HepG2 (cell line): ENCODE measurements at regions not wholly inside any gene's neighbourhood (a gene's known extent, or its start where the extent isn't known, plus 50 kb on each side); places are given as distances from the start of the nearest gene placed in this dataset.

Experiments
- ATAC-seq: fragments of 200-7000 bp; cut with Tn5 transposase; 3 replicates; pipeline ENCODE4 v1.9.1; 2020; ENCODE audit warnings: mild to moderate bottlenecking, moderate library complexity
- BruUV-seq: library from RNA; stranded (reverse); fragments of 400-500 nt; replicated peaks from 2 replicates; lab custom pipeline; 2021; lab: Mats Ljungman, UMichigan
- CTCF ChIA-PET: fragments of 300-600 bp; formaldehyde crosslinking; extraction: SDS; loops from one replicate; lab custom pipeline; 2021; ENCODE audit warnings: low total read pairs, inconsistent platforms, low intra/inter-chr PET ratio; lab: Yijun Ruan, JAX
- POLR2A ChIA-PET: fragments of 350-600 bp; sonication (Branson Sonifier 250); formaldehyde crosslinking; loops from one replicate; lab custom pipeline; 2020; ENCODE audit warnings: antibody characterized with exemption, inconsistent platforms; lab: Yijun Ruan, JAX
- DNase-seq: peaks from one replicate; pipeline ENCODE4 v3.0.0-alpha.2; 2015; ENCODE audit warnings: low spot score
- FAIRE-seq: peaks from 3 replicates; lab custom pipeline; 2011; peaks lifted over from hg19 to GRCh38; lab: Jason Lieb, UNC
- H2AFZ ChIP-seq: one replicate; pipeline ENCODE4 v1.6.1; 2011; ENCODE audit warnings: low read length, inconsistent platforms
- H3K27ac ChIP-seq: fragments of 300-600 bp; 3 replicates; pipeline ENCODE4 v1.8.0; 2011; ENCODE audit warnings: mixed run types, mild to moderate bottlenecking, mixed read lengths, low read length, inconsistent platforms; ENCODE audit not compliant: insufficient read depth; ENCODE audit errors: extremely low read length
- H3K27me3 ChIP-seq, 2 experiments: fragments of 200-600 bp in 1 of 2; 2 replicates in 1 of 2; 3 replicates in 1 of 2; pipeline versions ENCODE4 v1.6.0 to v1.8.0; 2011; ENCODE audit warnings: low read length in 2 of 2, mild to moderate bottlenecking in 2 of 2, moderate library complexity in 2 of 2, inconsistent platforms in 1 of 2; ENCODE audit not compliant: insufficient read depth in 2 of 2, control insufficient read depth in 1 of 2
- H3K36me3 ChIP-seq, 2 experiments: fragments of 200-600 bp in 1 of 2; replicated peaks in 1 of 2; 2 replicates in 1 of 2; 3 replicates in 1 of 2; pipeline versions ENCODE4 v1.5.1 to v1.8.0; 2011; ENCODE audit warnings: low read length in 2 of 2, inconsistent platforms in 1 of 2; ENCODE audit not compliant: insufficient read depth in 2 of 2, control insufficient read depth in 1 of 2
- H3K4me1 ChIP-seq: 2 replicates; pipeline ENCODE4 v1.5.1; 2012; ENCODE audit warnings: low read length, inconsistent platforms; ENCODE audit not compliant: insufficient read depth
- H3K4me2 ChIP-seq: 2 replicates; pipeline ENCODE4 v1.6.0; 2011; ENCODE audit warnings: low read depth, low read length, inconsistent platforms
- H3K4me3 ChIP-seq, 3 experiments: fragments of 200-600 bp in 1 of 3; sonication (generic), shearing (Covaris generic) in 1 of 3; replicated peaks in 1 of 3; 2 replicates each; pipeline ENCODE4 v1.5.1; 2011 to 2016; ENCODE audit warnings: low read length in 3 of 3, inconsistent platforms in 2 of 3, low read depth in 2 of 3, mild to moderate bottlenecking in 2 of 3, control low read depth in 1 of 3, mixed read lengths in 1 of 3; ENCODE audit not compliant: insufficient read depth in 1 of 3
- H3K79me2 ChIP-seq: one replicate; pipeline ENCODE4 v1.6.1; 2011; ENCODE audit warnings: low read length, inconsistent platforms; ENCODE audit not compliant: insufficient read depth
- H3K9ac ChIP-seq: 2 replicates; pipeline ENCODE4 v1.6.0; 2011; ENCODE audit warnings: mild to moderate bottlenecking, low read depth, low read length, inconsistent platforms; ENCODE audit not compliant: insufficient read depth
- H3K9me3 ChIP-seq: 2 replicates; pipeline ENCODE4 v1.5.1; 2012; ENCODE audit warnings: mild to moderate bottlenecking, low read length
- H4K20me1 ChIP-seq: 2 replicates; pipeline ENCODE4 v1.6.0; 2011; ENCODE audit warnings: inconsistent platforms, mild to moderate bottlenecking, low read length, moderate library complexity; ENCODE audit not compliant: insufficient read depth
- ATF6 ChIP-seq: sonication (generic); formaldehyde crosslinking; conservative IDR thresholded peaks from 2 replicates; pipeline ENCODE4 v1.4.0; 2020; ENCODE audit warnings: missing genetic modification reagents
- E2F2 ChIP-seq: sonication (generic); formaldehyde crosslinking; IDR thresholded peaks from 2 replicates; pipeline ENCODE4 v1.4.0; 2020; ENCODE audit warnings: missing genetic modification reagents, borderline replicate concordance
- EHMT2 ChIP-seq: fragments of 200-600 bp; sonication (generic); IDR thresholded peaks from 2 replicates; pipeline ENCODE4 v1.7.0; 2017; ENCODE audit warnings: antibody characterized with exemption, low read depth, low read length, borderline replicate concordance
- GTF2F1 ChIP-seq: fragments of 150-350 bp; IDR thresholded peaks from 2 replicates; pipeline ENCODE4 v1.6.1; 2014; ENCODE audit warnings: low read length
- NR2C2 ChIP-seq: sonication (generic); formaldehyde crosslinking; IDR thresholded peaks from 2 replicates; pipeline ENCODE4 v1.4.0; 2020; ENCODE audit warnings: missing genetic modification reagents, mild to moderate bottlenecking, moderate library complexity, borderline replicate concordance
- PHB2 ChIP-seq: fragments of 450-650 bp; IDR thresholded peaks from 2 replicates; pipeline ENCODE4 v1.6.1; 2018; ENCODE audit not compliant: partially characterized antibody
- PHF5A ChIP-seq: IDR thresholded peaks from one replicate; pipeline ENCODE4 v1.6.1; 2018; ENCODE audit warnings: low read depth, missing genetic modification reagents; ENCODE audit not compliant: unreplicated experiment
- ZFP36L1 ChIP-seq: sonication (generic); formaldehyde crosslinking; IDR thresholded peaks from 2 replicates; pipeline ENCODE4 v1.8.0; 2022; ENCODE audit warnings: mild to moderate bottlenecking, missing genetic modification reagents, moderate library complexity
- ZNF282 ChIP-seq: fragments of 450-650 bp; IDR thresholded peaks from 2 replicates; pipeline ENCODE4 v1.6.1; 2018; ENCODE audit not compliant: partially characterized antibody
- ZNF432 ChIP-seq: sonication (generic); formaldehyde crosslinking; IDR thresholded peaks from 2 replicates; pipeline ENCODE4 v1.5.0; 2020; ENCODE audit warnings: missing genetic modification reagents, mild to moderate bottlenecking, borderline replicate concordance
- ZNF451 ChIP-seq: sonication (generic); formaldehyde crosslinking; IDR thresholded peaks from 2 replicates; pipeline ENCODE4 v1.5.0; 2020; ENCODE audit warnings: mild to moderate bottlenecking, missing genetic modification reagents
- ZNF513 ChIP-seq: sonication (generic); formaldehyde crosslinking; conservative IDR thresholded peaks from 2 replicates; pipeline ENCODE4 v1.5.0; 2020; ENCODE audit warnings: missing genetic modification reagents
- ZNF652 ChIP-seq: IDR thresholded peaks from 2 replicates; pipeline ENCODE4 v1.6.1; 2016; ENCODE audit warnings: low read depth, borderline replicate concordance
- WGBS: methylation state at CpG from one replicate; pipeline ENCODE4 v1.1.6; 2017; ENCODE audit warnings: low lambda C conversion rate; 5-methylcytosine and 5-hydroxymethylcytosine counted together
- in situ Hi-C: cut with HindIII; loops from 2 replicates; pipeline ENCODE4 v1.10.0; 2017; ENCODE audit warnings: low pct_unique_long_range_greater_than_20kb; ENCODE audit not compliant: extremely low pct_ligation_motif_present
- intact Hi-C: fragments of 100-400 bp; cut with micrococcal nuclease; formaldehyde crosslinking; loops from one replicate; pipeline ENCODE4 v1.10.0; 2022; ENCODE audit not compliant: unreplicated experiment

- intact Hi-C loops (no loop called here), in situ Hi-C loops (no loop called here)
- BruUV-seq, result no TSS peak
- H3K27ac ChIP-seq, result no peak overlapping the region
- no peak for DNase-seq
- no peaks in the 10 kb centered on the region for H3K4me1 ChIP-seq
- no peaks in the 10 kb centered on the region for H3K79me2 ChIP-seq
- no peak overlapping the region for H3K9ac ChIP-seq
- H3K4me3 ChIP-seq, result no peak overlapping the region
- no peaks in the 10 kb centered on the region for H4K20me1 ChIP-seq
- H2AFZ ChIP-seq, result no peak overlapping the region
- POLR2A ChIA-PET, result no interaction called here
- H3K9me3 ChIP-seq, result no peaks in the 10 kb centered on the region
- no peak overlapping the region for H3K4me2 ChIP-seq
- H3K27me3 ChIP-seq, result no peaks in the 10 kb centered on the region
- CTCF ChIA-PET, result no interaction called here
- no peak for FAIRE-seq
- WGBS, result 0% methylated on average over 2 of the region's 2 CpGs
- TF ChIP-seq ZNF451 (CRISPR knock-in tag), result no peak
- no peak for TF ChIP-seq GTF2F1
- TF ChIP-seq ZNF432 (CRISPR knock-in tag), result no peak
- no peak for TF ChIP-seq ATF6 (CRISPR knock-in tag)
- TF ChIP-seq E2F2 (CRISPR knock-in tag), result no peak
- TF ChIP-seq NR2C2, result no peak
- no peak for TF ChIP-seq ZNF513 (CRISPR knock-in tag)
- TF ChIP-seq ZFP36L1 (CRISPR knock-in tag), result no peak
- no peak for TF ChIP-seq ZNF652 (CRISPR knock-in tag)
- no peak for TF ChIP-seq EHMT2
- no peak for TF ChIP-seq ZNF282
- no peak for TF ChIP-seq PHB2
- TF ChIP-seq PHF5A (CRISPR knock-in tag), result no peak
- TF ChIP-seq, all 625 proteins: peak for 0
- H3K36me3 ChIP-seq, result no peaks in the 10 kb centered on the region
- ATAC-seq, result no peak
These were observed 383.2 kb upstream of the UBE2E3 start for GRCh38 chr2:180597179-180597578.
